ENCODE measurements at regions not wholly inside any gene's neighbourhood (a gene's known extent, or its start where the extent isn't known, plus 50 kb on each side); places are given as distances from the start of the nearest gene placed in this dataset.

DNA sequence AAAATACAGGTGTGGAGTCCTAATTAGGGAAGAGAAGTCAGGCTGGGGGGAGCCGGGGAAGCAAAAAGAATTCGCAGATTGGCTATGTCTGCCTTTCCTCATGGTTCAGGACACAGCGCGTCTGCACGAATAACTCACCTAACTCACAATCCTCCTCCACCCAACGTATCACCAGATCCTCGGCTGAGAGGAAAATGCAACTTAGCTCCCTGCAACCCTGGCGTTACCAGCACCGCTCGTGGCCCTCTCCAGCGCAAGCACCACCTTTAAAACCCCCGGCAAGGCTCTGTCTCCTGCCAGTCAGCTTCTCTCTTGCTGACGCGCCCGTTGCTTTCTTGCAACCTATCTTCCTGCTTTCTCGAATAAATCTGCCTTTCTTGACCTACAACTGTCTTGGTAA, 49.8 kb upstream of the METRNL start:
- H3K27me3 Mint-ChIP-seq (ENCODE audit: low read depth in 3 of 3) = peaks cover 2 to 10% (median 3%) of the 10 kb centered on the region in 3 donors
- DNase-seq = no peak
- peaks cover 23 to 30% of the 10 kb centered on the region in 2 donors for H3K4me1 Mint-ChIP-seq
- H3K27ac Mint-ChIP-seq = no peak overlapping the region
- peaks cover 0 to 18% (median 15%) of the 10 kb centered on the region in 3 donors for H3K36me3 Mint-ChIP-seq
- H3K4me3 Mint-ChIP-seq = no peak overlapping the region
- H3K9me3 Mint-ChIP-seq = no peaks in the 10 kb centered on the region

All from immature natural killer cell (primary cell).